B cell (primary cell): ENCODE measurements at regions not wholly inside any gene's neighbourhood (a gene's known extent, or its start where the extent isn't known, plus 50 kb on each side); places are given as distances from the start of the nearest gene placed in this dataset.

ENCODE experiments used
- ATAC-seq: fragments of 200-7000 bp; cut with Tn5 transposase; one replicate; pipeline ENCODE4 v1.10.0; 2021; ENCODE audit warnings: low read depth, mild to moderate bottlenecking, moderate number of reproducible peaks, moderate library complexity
- CTCF ChIA-PET: fragments of 350-600 bp; sonication (Branson Sonifier 250); formaldehyde crosslinking; loops from one replicate; lab custom pipeline; 2021; ENCODE audit warnings: antibody characterized with exemption, inconsistent platforms; lab: Charles Lee
- POLR2A ChIA-PET: fragments of 350-600 bp; sonication (Branson Sonifier 250); formaldehyde crosslinking; loops from one replicate; lab custom pipeline; 2021; ENCODE audit warnings: antibody characterized with exemption; lab: Charles Lee
- DNase-seq: peaks from one replicate; pipeline ENCODE4 v3.0.0; 2013
- H2AFZ ChIP-seq: 2 replicates; pipeline ENCODE4 v1.6.1; 2012; ENCODE audit warnings: mild to moderate bottlenecking, low read depth, low read length; ENCODE audit not compliant: insufficient read depth, poor library complexity, severe bottlenecking
- H3K27ac ChIP-seq, 2 donors: 1 replicate in 1 of 2; 2 replicates in 1 of 2; pipeline ENCODE4 v1.5.1; 2012 to 2013; ENCODE audit warnings: low read length in 2 of 2, mild to moderate bottlenecking in 2 of 2, moderate library complexity in 1 of 2
- H3K27me3 ChIP-seq, 4 experiments: fragments of 200-600 bp in 1 of 4; sonication (generic) in 1 of 4; replicated peaks in 1 of 4; 1 replicate in 2 of 4; 2 replicates in 2 of 4; pipeline versions ENCODE4 v1.6.1 to v1.7.0; 2013 to 2016; ENCODE audit warnings: low read length in 3 of 4, mild to moderate bottlenecking in 2 of 4, mixed read lengths in 1 of 4, moderate library complexity in 1 of 4; ENCODE audit not compliant: insufficient read depth in 4 of 4, control insufficient read depth in 3 of 4; ENCODE audit errors: control extremely low read depth in 1 of 4
- H3K36me3 ChIP-seq, 2 experiments: replicated peaks in 1 of 2; 1 replicate in 1 of 2; 2 replicates in 1 of 2; pipeline versions ENCODE4 v1.6.1 to v1.7.1; 2013; ENCODE audit warnings: low read length in 1 of 2; ENCODE audit not compliant: insufficient read depth in 2 of 2, control insufficient read depth in 1 of 2; ENCODE audit errors: control extremely low read depth in 1 of 2, extremely low read depth in 1 of 2
- H3K4me1 ChIP-seq, 2 donors: fragments of 200-600 bp in 1 of 2; sonication (generic) in 1 of 2; 1 replicate in 1 of 2; 2 replicates in 1 of 2; pipeline versions ENCODE4 v1.5.1 to v1.6.1; 2013 to 2017; ENCODE audit warnings: low read length in 2 of 2; ENCODE audit not compliant: control insufficient read depth in 2 of 2, insufficient read depth in 2 of 2
- H3K4me2 ChIP-seq: replicated peaks from 2 replicates; pipeline ENCODE3; 2012; ENCODE audit warnings: mild to moderate bottlenecking, low read depth, low read length; ENCODE audit not compliant: poor library complexity, severe bottlenecking
- H3K4me3 ChIP-seq, 5 experiments: fragments of 200-600 bp in 1 of 5; sonication (generic) in 1 of 5; 1 replicate in 3 of 5; 2 replicates in 2 of 5; pipeline versions ENCODE4 v1.5.1 to v1.7.0; 2011 to 2016; ENCODE audit warnings: low read length in 4 of 5, mild to moderate bottlenecking in 4 of 5, low read depth in 2 of 5, control low read depth in 1 of 5, moderate library complexity in 1 of 5; ENCODE audit not compliant: insufficient read depth in 1 of 5; ENCODE audit errors: control extremely low read depth in 1 of 5, extremely low read depth in 1 of 5
- H3K79me2 ChIP-seq: fragments of 200-600 bp; sonication (generic); one replicate; pipeline ENCODE4 v1.6.0; 2016; ENCODE audit warnings: low read length; ENCODE audit not compliant: control insufficient read depth, insufficient read depth
- H3K9ac ChIP-seq: fragments of 200-600 bp; sonication (generic); 2 replicates; pipeline ENCODE4 v1.6.1; 2017; ENCODE audit warnings: mild to moderate bottlenecking, low read length, moderate library complexity
- H3K9me3 ChIP-seq, 3 donors: one replicate each; pipeline versions ENCODE4 v1.6.1 to v1.7.1; 2013; ENCODE audit warnings: low read length in 2 of 3; ENCODE audit not compliant: control insufficient read depth in 2 of 3, insufficient read depth in 1 of 3; ENCODE audit errors: control extremely low read depth in 1 of 3
- H4K20me1 ChIP-seq: 2 replicates; pipeline ENCODE4 v1.6.0; 2012; ENCODE audit warnings: mild to moderate bottlenecking, low read length; ENCODE audit not compliant: insufficient read depth, control insufficient read depth, poor library complexity, severe bottlenecking
- H3K27ac Mint-ChIP-seq: one replicate; pipeline ENCODE4 v1.8.0; 2021; ENCODE audit warnings: mixed read lengths
- H3K27me3 Mint-ChIP-seq: one replicate; pipeline ENCODE4 v1.8.0; 2021; ENCODE audit warnings: mixed read lengths
- H3K4me1 Mint-ChIP-seq: one replicate; pipeline ENCODE4 v1.8.0; 2021; ENCODE audit warnings: mixed read lengths
- H3K4me3 Mint-ChIP-seq: one replicate; pipeline ENCODE4 v1.8.0; 2021; ENCODE audit warnings: mixed read lengths
- H3K9me3 Mint-ChIP-seq: one replicate; pipeline ENCODE4 v1.8.0; 2022; ENCODE audit warnings: mixed read lengths; ENCODE audit not compliant: insufficient read depth
- EZH2 ChIP-seq: IDR thresholded peaks from 2 replicates; pipeline ENCODE4 v1.6.1; 2012; ENCODE audit warnings: borderline replicate concordance, low read depth, mild to moderate bottlenecking, moderate library complexity, low read length; ENCODE audit not compliant: insufficient read depth, poor library complexity, severe bottlenecking
- WGBS: methylation state at CpG from one replicate; pipeline ENCODE4 v1.1.5; 2013; ENCODE audit warnings: missing lambda C conversion rate; ENCODE audit not compliant: insufficient coverage; 5-methylcytosine and 5-hydroxymethylcytosine counted together
- intact Hi-C: fragments of 100-400 bp; cut with micrococcal nuclease; formaldehyde crosslinking; loops from one replicate; pipeline ENCODE4 v1.10.0; 2022
- TF ChIP-seq, protein P1 (sequence below): fragments of 200-600 bp; IDR thresholded peaks from one replicate; pipeline ENCODE4 v1.8.0; 2022; ENCODE audit warnings: antibody characterized with exemption, mild to moderate bottlenecking

DNA sequence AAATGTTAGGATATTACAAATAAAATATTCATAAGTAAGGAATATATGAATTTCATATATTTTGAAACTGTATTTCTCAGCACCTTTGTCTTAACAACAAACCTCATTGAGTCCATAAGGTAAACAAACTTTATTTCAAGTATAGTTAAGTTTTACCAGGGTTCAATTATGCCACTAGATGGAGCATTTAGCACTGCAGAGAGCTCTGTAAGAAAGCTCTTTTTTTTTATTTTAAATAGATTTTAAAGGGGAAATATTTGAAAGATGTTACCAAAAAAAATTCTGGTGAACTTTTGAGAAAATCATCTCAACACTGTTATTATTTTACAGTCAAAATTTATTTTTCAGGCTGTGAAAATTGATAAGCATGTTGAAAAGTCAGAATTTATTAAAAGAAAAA is 955.2 kb upstream of the EYS start:
- Histone ChIP-seq H3K27ac (no peak overlapping the region), H3K36me3 (no peaks in the 10 kb centered on the region), H3K4me1 (no peaks in the 10 kb centered on the region), H3K9me3 (no peaks in the 10 kb centered on the region), H3K4me2 (no peak overlapping the region), H3K79me2 (no peaks in the 10 kb centered on the region), H3K27me3 (no peaks in the 10 kb centered on the region), H3K9ac (no peak overlapping the region), H3K4me3 (no peak overlapping the region), H2AFZ (no peak overlapping the region), H4K20me1 (no peaks in the 10 kb centered on the region)
- peaks cover 3% of the 10 kb centered on the region for H3K9me3 Mint-ChIP-seq
- H3K27ac Mint-ChIP-seq = no peak overlapping the region
- no peak overlapping the region for H3K4me3 Mint-ChIP-seq
- no peaks in the 10 kb centered on the region for H3K4me1 Mint-ChIP-seq
- CTCF ChIA-PET = no interaction called here
- intact Hi-C loops = no loop called here
- TF ChIP-seq EZH2 = no peak
- TF ChIP-seq, protein P1, sequence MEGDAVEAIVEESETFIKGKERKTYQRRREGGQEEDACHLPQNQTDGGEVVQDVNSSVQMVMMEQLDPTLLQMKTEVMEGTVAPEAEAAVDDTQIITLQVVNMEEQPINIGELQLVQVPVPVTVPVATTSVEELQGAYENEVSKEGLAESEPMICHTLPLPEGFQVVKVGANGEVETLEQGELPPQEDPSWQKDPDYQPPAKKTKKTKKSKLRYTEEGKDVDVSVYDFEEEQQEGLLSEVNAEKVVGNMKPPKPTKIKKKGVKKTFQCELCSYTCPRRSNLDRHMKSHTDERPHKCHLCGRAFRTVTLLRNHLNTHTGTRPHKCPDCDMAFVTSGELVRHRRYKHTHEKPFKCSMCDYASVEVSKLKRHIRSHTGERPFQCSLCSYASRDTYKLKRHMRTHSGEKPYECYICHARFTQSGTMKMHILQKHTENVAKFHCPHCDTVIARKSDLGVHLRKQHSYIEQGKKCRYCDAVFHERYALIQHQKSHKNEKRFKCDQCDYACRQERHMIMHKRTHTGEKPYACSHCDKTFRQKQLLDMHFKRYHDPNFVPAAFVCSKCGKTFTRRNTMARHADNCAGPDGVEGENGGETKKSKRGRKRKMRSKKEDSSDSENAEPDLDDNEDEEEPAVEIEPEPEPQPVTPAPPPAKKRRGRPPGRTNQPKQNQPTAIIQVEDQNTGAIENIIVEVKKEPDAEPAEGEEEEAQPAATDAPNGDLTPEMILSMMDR = no peak
- ATAC-seq = no peak
- DNase-seq = no peak
- POLR2A ChIA-PET = no interaction called here
- no peaks in the 10 kb centered on the region for H3K27me3 Mint-ChIP-seq

DNA sequence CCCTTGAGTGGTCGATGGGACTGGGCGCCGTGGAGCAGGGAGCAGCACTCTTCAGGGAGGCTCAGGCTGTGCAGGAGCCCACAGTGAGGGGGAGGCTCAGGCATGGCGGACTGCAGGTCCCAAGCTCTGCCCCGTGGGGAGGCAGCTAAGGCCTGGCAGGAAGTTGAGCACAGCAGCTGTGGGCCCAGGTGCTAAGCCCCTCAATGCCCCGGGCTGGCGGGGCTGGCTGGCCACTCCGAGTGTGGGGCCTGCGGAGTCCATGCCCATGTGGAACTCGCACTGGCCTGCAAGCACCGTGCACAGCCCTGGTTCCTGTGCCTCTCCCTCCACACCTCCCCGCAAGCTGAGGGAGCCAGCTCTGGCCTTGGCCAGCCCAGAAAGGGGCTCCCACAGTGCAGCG is 948.4 kb upstream of the EYS start:
- Histone ChIP-seq H3K27ac (no peak overlapping the region), H3K9ac (no peak overlapping the region), H3K27me3 (no peaks in the 10 kb centered on the region), H3K36me3 (no peaks in the 10 kb centered on the region), H3K4me1 (no peaks in the 10 kb centered on the region), H3K4me2 (no peak overlapping the region), H4K20me1 (no peaks in the 10 kb centered on the region), H3K9me3 (peaks cover 0 to 8% (median 0%) of the 10 kb centered on the region in 3 donors), H3K79me2 (no peaks in the 10 kb centered on the region), H2AFZ (no peak overlapping the region), H3K4me3 (no peak overlapping the region)
- CTCF ChIA-PET = no interaction called here
- no peak overlapping the region for H3K4me3 Mint-ChIP-seq
- TF ChIP-seq, protein P1 = no peak
- TF ChIP-seq EZH2 = no peak
- WGBS = 96% methylated on average over 13 of the region's 13 CpGs
- POLR2A ChIA-PET = no interaction called here
- no peak for DNase-seq
- H3K27me3 Mint-ChIP-seq = no peaks in the 10 kb centered on the region
- H3K4me1 Mint-ChIP-seq = no peaks in the 10 kb centered on the region
- H3K9me3 Mint-ChIP-seq = peaks cover 5% of the 10 kb centered on the region
- intact Hi-C loops = no loop called here
- H3K27ac Mint-ChIP-seq = no peak overlapping the region
- ATAC-seq = no peak
